Activated CD4-positive, alpha-beta memory T cell treated with anti-CD3 and anti-CD28 coated beads for 36 hours (primary cell): ENCODE measurements at regions not wholly inside any gene's neighbourhood (a gene's known extent, or its start where the extent isn't known, plus 50 kb on each side); places are given as distances from the start of the nearest gene placed in this dataset.

Experiments used
- CTCF ChIA-PET: fragments of 350-600 bp; sonication (Branson Sonifier 250); formaldehyde crosslinking; loops from one replicate; lab custom pipeline; 2021; ENCODE audit warnings: antibody characterized with exemption, inconsistent platforms; lab: Charles Lee
- POLR2A ChIA-PET: fragments of 350-600 bp; sonication (Branson Sonifier 250); formaldehyde crosslinking; loops from one replicate; lab custom pipeline; 2021; ENCODE audit warnings: antibody characterized with exemption; lab: Charles Lee
- DNase-seq: peaks from one replicate; pipeline ENCODE4 v3.0.0-alpha.2; 2020
- H3K27ac Mint-ChIP-seq: one replicate; pipeline ENCODE4 v1.8.0; 2021; ENCODE audit warnings: mixed read lengths
- H3K27me3 Mint-ChIP-seq: one replicate; pipeline ENCODE4 v1.8.0; 2021; ENCODE audit warnings: mixed read lengths
- H3K36me3 Mint-ChIP-seq: one replicate; pipeline ENCODE4 v1.8.0; 2021; ENCODE audit warnings: mixed read lengths
- H3K4me1 Mint-ChIP-seq: one replicate; pipeline ENCODE4 v1.8.0; 2021; ENCODE audit warnings: low read depth, mixed read lengths
- H3K4me3 Mint-ChIP-seq: one replicate; pipeline ENCODE4 v1.8.0; 2021; ENCODE audit warnings: mild to moderate bottlenecking, mixed read lengths
- H3K9me3 Mint-ChIP-seq: one replicate; pipeline ENCODE4 v1.8.0; 2021; ENCODE audit warnings: mixed read lengths
- intact Hi-C: fragments of 100-400 bp; cut with micrococcal nuclease; formaldehyde crosslinking; loops from one replicate; pipeline ENCODE4 v1.15.1; 2023

DNA sequence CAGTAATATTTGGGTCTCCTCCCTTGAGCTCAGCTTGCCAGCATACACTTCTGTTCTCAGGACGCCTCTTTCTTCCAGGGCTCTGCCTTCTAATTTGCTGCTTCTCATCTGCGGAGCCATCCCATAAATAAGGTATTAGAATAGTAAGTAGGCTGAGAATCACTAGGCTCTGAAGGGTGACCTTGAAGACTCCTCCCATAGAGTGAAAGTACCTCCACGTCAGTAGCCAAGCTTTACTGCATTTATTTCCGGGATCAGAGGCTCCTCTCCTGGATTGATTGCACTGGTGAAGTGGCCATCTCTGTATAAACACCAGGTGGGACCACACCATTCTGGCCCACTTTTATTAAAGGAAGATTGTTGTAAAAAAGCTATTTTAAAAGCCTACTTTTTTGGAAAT, 315.5 kb downstream of the FAT3 start:
- CTCF ChIA-PET = no interaction called here
- Mint-ChIP-seq H3K36me3 (no peaks in the 10 kb centered on the region), H3K27me3 (no peaks in the 10 kb centered on the region), H3K27ac (no peak overlapping the region), H3K4me3 (no peak overlapping the region), H3K4me1 (no peaks in the 10 kb centered on the region), H3K9me3 (no peaks in the 10 kb centered on the region)
- intact Hi-C loops = no loop called here
- no peak for DNase-seq
- POLR2A ChIA-PET = no interaction called here

DNA sequence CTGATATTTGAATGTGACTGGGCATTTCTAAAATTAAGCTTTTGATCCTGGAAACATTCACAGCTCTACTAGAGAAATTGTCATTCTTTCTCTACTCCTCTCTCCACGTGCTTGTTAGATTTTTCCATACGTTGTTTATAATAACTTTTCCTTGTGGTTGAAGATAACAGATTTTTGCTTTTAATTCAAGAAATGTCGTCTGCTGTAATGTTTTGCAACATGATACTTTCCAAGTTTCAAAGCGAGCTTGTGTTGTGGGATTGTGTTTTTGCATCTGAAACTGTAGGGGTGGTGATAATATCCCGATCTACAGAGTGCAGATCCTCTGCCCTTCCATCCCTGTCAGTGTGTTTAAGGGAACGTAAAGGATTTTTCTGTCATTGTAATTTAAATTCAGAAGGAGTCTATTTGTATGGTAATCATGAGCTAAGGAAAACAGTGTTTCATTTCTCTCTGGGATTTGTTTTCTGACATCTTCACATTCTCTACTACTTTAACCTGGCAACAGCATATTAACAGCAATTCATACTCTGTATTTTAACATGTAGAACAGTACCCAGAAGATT, 321.4 kb downstream of the FAT3 start:
- no peak for DNase-seq
- Mint-ChIP-seq H3K9me3 (no peaks in the 10 kb centered on the region), H3K36me3 (no peaks in the 10 kb centered on the region), H3K4me3 (no peak overlapping the region), H3K27me3 (peaks cover 3% of the 10 kb centered on the region), H3K4me1 (no peaks in the 10 kb centered on the region), H3K27ac (no peak overlapping the region)
- ChIA-PET POLR2A (no interaction called here), CTCF (no interaction called here)
- intact Hi-C loops = no loop called here

DNA sequence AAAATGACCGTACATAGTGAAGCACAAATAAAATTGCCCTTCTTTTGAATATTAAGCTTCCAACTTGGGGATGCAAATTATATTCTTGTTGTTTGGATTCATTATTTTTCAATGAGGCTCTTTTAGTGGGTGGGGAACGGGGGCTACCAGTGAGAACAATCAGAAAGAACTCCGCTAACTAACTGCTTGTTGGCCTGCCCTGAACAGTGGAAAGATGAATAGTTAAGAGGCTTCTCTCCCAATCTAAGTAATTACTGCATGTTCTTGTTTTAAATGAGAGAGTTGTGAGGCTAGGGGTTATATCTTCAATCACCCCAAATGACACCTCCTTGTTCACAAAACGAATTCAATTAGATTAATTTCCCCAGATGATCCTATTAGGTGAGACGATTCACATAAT, 322.0 kb downstream of the FAT3 start:
- intact Hi-C loops = no loop called here
- Mint-ChIP-seq H3K27me3 (peaks cover 3% of the 10 kb centered on the region), H3K27ac (no peak overlapping the region), H3K9me3 (no peaks in the 10 kb centered on the region), H3K4me3 (no peak overlapping the region), H3K4me1 (no peaks in the 10 kb centered on the region), H3K36me3 (no peaks in the 10 kb centered on the region)
- no peak for DNase-seq
- ChIA-PET CTCF (no interaction called here), POLR2A (no interaction called here)

DNA sequence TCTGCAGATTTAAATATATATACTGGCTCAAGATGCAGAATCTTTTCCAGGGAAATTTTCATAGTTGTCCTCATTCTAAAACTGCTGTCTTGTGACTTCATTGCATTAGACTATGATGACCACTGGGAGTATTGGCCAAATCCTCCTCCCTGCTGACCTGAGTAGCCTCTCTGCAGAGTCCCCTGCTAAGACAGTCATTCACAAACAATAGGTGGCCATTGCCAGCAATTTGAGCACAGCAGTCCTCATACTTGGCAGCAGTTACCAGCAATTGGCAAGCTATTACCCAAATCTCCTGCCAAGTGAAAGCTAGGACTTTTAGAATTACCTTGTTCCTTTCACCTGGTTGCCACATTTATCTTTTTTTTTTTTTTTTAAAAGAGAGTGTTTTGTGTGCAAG, 325.8 kb downstream of the FAT3 start:
- H3K4me3 Mint-ChIP-seq = no peak overlapping the region
- DNase-seq = no peak
- H3K9me3 Mint-ChIP-seq = no peaks in the 10 kb centered on the region
- H3K36me3 Mint-ChIP-seq = no peaks in the 10 kb centered on the region
- ChIA-PET CTCF (no interaction called here), POLR2A (no interaction called here)
- no peak overlapping the region for H3K27ac Mint-ChIP-seq
- intact Hi-C loops = no loop called here
- H3K4me1 Mint-ChIP-seq = no peaks in the 10 kb centered on the region
- peaks cover 3% of the 10 kb centered on the region for H3K27me3 Mint-ChIP-seq

DNA sequence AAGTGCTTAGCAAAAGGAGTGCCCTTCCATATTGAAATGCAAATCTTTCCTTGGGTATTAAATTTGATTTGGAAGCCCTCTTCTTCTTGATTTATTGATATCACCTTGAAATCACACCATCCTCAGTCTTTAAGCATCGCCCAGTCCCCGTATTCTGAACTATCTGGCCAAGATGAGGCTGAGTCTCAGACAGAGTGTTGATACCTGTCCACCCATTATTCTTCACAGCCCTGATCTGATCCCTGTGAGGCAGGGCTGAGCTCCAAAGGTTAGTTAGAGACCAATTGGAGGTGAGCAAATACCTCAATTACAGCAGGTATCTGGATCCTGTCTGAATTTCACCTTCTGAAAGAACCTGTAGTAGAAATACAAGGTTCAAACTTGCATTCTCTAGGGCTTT, 326.3 kb downstream of the FAT3 start:
- ChIA-PET CTCF (no interaction called here), POLR2A (no interaction called here)
- no peaks in the 10 kb centered on the region for H3K36me3 Mint-ChIP-seq
- H3K27me3 Mint-ChIP-seq = peaks cover 3% of the 10 kb centered on the region
- H3K4me3 Mint-ChIP-seq = no peak overlapping the region
- no peak overlapping the region for H3K27ac Mint-ChIP-seq
- H3K4me1 Mint-ChIP-seq = no peaks in the 10 kb centered on the region
- DNase-seq = no peak
- H3K9me3 Mint-ChIP-seq = no peaks in the 10 kb centered on the region
- intact Hi-C loops = no loop called here

DNA sequence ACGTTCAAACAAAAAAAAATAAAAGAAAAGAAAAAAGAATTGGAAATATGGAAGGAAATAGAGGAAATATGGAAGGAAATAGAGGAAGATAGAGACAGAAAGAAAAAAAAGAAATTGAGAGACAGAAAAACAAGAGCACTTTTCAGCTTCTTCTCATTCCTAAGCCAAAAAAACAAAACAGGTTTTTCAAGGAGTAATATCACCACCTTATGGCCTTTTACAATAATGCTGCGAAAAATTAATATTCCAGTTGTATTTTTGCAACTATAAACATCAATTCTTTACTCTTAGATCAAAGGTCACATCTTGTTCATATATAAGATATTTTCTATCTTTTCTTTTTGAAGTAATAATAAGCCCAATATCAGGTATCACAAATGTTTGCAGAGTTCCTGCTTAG, 328.3 kb downstream of the FAT3 start:
- intact Hi-C loops = no loop called here
- no peak overlapping the region for H3K27ac Mint-ChIP-seq
- ChIA-PET CTCF (no interaction called here), POLR2A (no interaction called here)
- no peak overlapping the region for H3K4me3 Mint-ChIP-seq
- no peak for DNase-seq
- H3K4me1 Mint-ChIP-seq = no peaks in the 10 kb centered on the region
- H3K27me3 Mint-ChIP-seq = peaks cover 3% of the 10 kb centered on the region
- H3K36me3 Mint-ChIP-seq = no peaks in the 10 kb centered on the region
- no peaks in the 10 kb centered on the region for H3K9me3 Mint-ChIP-seq

DNA sequence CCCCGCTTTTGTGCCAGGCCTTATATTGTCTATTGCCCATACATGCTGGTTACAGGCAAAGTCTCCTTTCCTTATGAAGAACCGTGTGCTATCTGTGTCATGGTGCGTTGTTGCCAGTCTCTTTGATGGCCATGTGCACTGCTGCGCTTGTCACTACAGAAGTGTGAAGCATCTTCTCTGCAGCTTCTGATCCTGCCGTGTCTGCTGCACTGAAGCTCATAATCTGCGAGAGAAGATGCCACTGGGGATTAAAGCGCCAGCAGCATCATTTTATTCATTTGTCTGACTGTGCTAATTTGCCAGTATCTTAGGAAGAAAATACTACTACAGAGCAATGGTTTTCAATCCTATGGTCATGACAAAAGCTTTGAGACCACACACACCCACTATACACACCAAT, 330.1 kb downstream of the FAT3 start:
- no peak for DNase-seq
- Mint-ChIP-seq H3K36me3 (no peaks in the 10 kb centered on the region), H3K4me3 (no peak overlapping the region), H3K27me3 (no peaks in the 10 kb centered on the region), H3K9me3 (no peaks in the 10 kb centered on the region), H3K27ac (no peak overlapping the region), H3K4me1 (no peaks in the 10 kb centered on the region)
- ChIA-PET CTCF (no interaction called here), POLR2A (no interaction called here)
- intact Hi-C loops = no loop called here

DNA sequence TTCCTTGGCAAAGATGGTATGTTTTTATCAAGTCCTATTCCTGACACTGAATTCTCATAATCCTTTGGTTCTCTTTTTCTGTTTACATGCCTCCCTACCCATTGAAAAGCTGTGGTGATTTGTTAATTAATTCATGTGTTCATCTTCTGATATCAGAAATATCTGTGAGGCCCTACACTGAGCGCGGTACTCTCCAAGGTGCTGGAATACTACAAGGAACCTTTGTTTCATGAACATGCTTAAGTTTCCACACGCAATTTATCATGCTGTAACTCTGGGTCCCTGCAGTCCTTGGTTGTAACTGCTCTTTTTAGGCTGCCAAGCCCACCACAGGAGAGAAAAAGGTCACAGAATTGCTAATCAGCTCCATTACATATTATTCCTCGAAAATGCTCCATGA, 331.8 kb downstream of the FAT3 start:
- Mint-ChIP-seq H3K4me1 (no peaks in the 10 kb centered on the region), H3K4me3 (no peak overlapping the region), H3K27me3 (no peaks in the 10 kb centered on the region), H3K27ac (no peak overlapping the region), H3K9me3 (no peaks in the 10 kb centered on the region), H3K36me3 (no peaks in the 10 kb centered on the region)
- ChIA-PET POLR2A (no interaction called here), CTCF (no interaction called here)
- intact Hi-C loops = no loop called here
- no peak for DNase-seq

DNA sequence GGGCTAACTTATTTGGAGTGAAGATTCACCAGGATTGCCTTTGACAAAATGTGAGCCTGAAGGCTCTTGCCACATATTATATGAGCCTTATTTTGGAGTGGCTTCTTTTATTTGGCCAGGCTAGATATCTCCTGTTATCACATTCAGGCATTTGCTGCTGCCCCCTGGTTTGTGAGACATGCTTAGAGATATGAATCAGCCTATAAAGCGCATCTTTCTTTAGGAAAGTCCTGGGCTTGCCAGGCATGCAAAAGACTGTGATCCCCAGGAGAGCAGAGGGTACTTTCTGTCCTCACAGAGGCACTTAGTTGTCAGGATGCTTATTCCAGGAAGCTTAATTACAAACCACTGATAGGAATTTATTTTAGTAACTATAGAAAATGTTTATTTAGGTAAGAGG, 333.3 kb downstream of the FAT3 start:
- Mint-ChIP-seq H3K27ac (no peak overlapping the region), H3K27me3 (no peaks in the 10 kb centered on the region), H3K4me1 (no peaks in the 10 kb centered on the region), H3K9me3 (no peaks in the 10 kb centered on the region), H3K36me3 (no peaks in the 10 kb centered on the region), H3K4me3 (no peak overlapping the region)
- ChIA-PET CTCF (no interaction called here), POLR2A (no interaction called here)
- intact Hi-C loops = no loop called here
- no peak for DNase-seq

DNA sequence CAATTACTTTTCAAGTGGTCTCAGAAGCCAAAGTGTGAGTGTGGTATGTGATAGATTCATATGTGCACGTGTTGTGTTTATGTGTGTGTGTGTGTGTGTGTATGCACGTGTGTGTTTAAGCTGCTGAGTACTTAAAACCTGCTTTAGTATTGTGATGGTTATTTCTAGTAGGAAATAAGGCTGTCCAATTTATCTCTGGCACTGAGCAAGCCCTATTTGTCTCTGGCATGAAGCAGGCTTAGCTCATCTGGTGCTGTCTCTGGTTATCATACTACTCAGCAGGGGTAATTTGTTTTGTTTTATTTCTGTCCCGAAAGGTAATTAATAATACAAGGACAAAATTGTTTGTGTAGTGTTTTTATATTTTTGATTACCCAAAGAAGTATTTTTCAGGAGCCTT, 333.7 kb downstream of the FAT3 start:
- no peak for DNase-seq
- intact Hi-C loops = no loop called here
- Mint-ChIP-seq H3K27me3 (no peaks in the 10 kb centered on the region), H3K4me1 (no peaks in the 10 kb centered on the region), H3K9me3 (no peaks in the 10 kb centered on the region), H3K4me3 (no peak overlapping the region), H3K36me3 (no peaks in the 10 kb centered on the region), H3K27ac (no peak overlapping the region)
- CTCF ChIA-PET = no interaction called here
- POLR2A ChIA-PET = no interaction called here

DNA sequence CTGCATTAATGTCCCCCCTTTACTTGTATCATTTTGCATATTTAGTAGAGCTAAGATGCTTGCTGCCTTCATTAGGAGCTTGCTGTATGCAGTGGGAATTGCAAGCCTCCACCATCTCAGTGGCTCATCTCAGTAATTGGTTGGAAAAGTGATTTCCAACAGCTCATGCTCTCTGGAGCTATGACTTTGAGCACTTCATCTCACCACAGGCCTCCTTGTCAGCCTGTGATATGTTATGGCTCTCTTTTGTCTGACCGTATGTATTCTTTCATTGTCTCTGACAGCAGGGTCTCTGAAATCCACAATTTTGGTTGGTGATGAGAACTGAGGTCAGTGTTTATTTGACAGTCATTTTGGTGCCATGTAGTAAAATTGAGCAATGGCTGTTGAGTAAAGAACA, 345.1 kb downstream of the FAT3 start:
- Mint-ChIP-seq H3K36me3 (no peaks in the 10 kb centered on the region), H3K27me3 (no peaks in the 10 kb centered on the region), H3K4me1 (no peaks in the 10 kb centered on the region), H3K9me3 (no peaks in the 10 kb centered on the region), H3K4me3 (no peak overlapping the region), H3K27ac (no peak overlapping the region)
- intact Hi-C loops = no loop called here
- ChIA-PET CTCF (no interaction called here), POLR2A (no interaction called here)
- DNase-seq = no peak

DNA sequence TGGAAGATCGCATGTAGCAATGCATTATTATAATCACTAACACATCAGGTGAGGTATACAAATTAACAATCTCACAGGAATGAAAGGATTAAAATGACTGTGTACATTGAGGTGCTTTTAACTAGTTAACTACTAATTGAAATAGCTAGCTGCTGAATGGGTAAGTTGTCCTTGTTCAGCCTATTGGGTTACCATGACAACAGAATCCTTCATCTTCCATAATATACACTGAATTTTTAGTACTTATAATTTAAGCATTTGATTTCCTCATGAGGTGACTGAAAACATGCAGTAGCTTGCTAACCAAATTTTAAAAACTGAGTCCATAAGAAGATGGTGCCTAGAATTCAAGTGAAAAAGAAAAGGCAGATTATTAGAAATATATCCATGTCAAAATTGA, 347.9 kb downstream of the FAT3 start:
- no peak for DNase-seq
- no peak overlapping the region for H3K4me3 Mint-ChIP-seq
- H3K4me1 Mint-ChIP-seq = no peaks in the 10 kb centered on the region
- no peaks in the 10 kb centered on the region for H3K9me3 Mint-ChIP-seq
- intact Hi-C loops = no loop called here
- ChIA-PET CTCF (no interaction called here), POLR2A (no interaction called here)
- H3K36me3 Mint-ChIP-seq = no peaks in the 10 kb centered on the region
- H3K27ac Mint-ChIP-seq = no peak overlapping the region
- no peaks in the 10 kb centered on the region for H3K27me3 Mint-ChIP-seq

DNA sequence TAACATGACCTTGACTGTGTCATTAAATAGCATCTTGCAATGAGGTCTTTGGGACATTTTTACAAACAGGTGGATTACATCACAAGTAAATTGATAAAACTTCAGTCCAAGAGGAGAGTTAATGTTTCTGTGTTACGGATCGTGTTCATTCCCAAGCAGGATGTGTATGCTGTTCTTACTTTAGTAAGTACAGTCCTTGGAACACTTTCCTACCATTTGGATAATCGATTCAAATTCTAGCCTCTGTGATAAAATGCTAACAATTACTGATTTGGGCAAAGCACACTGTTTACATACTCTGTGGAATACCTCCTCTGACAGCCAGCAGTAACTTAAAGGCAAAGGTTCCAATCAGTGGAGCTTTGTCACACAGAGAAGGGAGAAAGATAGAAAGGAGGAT, 351.7 kb downstream of the FAT3 start:
- ChIA-PET POLR2A (no interaction called here), CTCF (no interaction called here)
- no peaks in the 10 kb centered on the region for H3K27me3 Mint-ChIP-seq
- intact Hi-C loops = no loop called here
- H3K9me3 Mint-ChIP-seq = no peaks in the 10 kb centered on the region
- no peak overlapping the region for H3K27ac Mint-ChIP-seq
- DNase-seq = no peak
- no peak overlapping the region for H3K4me3 Mint-ChIP-seq
- H3K4me1 Mint-ChIP-seq = no peaks in the 10 kb centered on the region
- no peaks in the 10 kb centered on the region for H3K36me3 Mint-ChIP-seq

DNA sequence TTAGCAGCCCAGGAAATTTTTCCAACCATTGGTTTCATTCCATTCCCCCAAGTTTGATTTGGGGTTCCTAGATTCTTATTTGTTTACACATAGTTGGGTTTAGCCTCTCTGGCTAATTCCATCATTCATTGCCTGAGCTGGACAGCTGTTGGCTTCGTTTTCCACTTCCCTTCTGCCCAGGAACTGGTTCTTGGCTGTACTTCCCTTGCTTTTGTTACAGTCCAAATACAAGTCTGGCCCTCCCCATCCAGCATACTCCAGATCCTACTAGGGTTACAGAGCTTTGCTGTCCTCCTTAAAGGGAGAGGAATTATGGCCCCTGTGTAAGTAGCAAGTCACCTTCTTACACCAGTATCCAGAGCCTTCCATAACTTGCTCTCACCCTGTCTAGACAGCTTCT, 356.3 kb downstream of the FAT3 start:
- POLR2A ChIA-PET = no interaction called here
- Mint-ChIP-seq H3K9me3 (no peaks in the 10 kb centered on the region), H3K27me3 (no peaks in the 10 kb centered on the region), H3K4me3 (no peak overlapping the region), H3K27ac (no peak overlapping the region), H3K36me3 (no peaks in the 10 kb centered on the region), H3K4me1 (no peaks in the 10 kb centered on the region)
- CTCF ChIA-PET = no interaction called here
- DNase-seq = no peak
- intact Hi-C loops = no loop called here
